OCI-LY1 (cell line): ENCODE measurements at regions not wholly inside any gene's neighbourhood (a gene's known extent, or its start where the extent isn't known, plus 50 kb on each side); places are given as distances from the start of the nearest gene placed in this dataset.

ENCODE experiments used
- EZH2 ChIP-seq: fragments of 200-600 bp; sonication (generic), shearing (Covaris generic); IDR thresholded peaks from 2 replicates; pipeline ENCODE4 v1.8.0; 2017; ENCODE audit warnings: borderline replicate concordance, mixed run types, mild to moderate bottlenecking, antibody characterized with exemption, low read length, moderate library complexity, mixed read lengths
- TF ChIP-seq, protein P1 (sequence below): fragments of 200-600 bp; sonication (generic), shearing (Covaris generic); IDR thresholded peaks from 2 replicates; pipeline ENCODE4 v1.5.1; 2017; ENCODE audit warnings: mild to moderate bottlenecking, antibody characterized with exemption, low read length, moderate library complexity, mixed read lengths

DNA sequence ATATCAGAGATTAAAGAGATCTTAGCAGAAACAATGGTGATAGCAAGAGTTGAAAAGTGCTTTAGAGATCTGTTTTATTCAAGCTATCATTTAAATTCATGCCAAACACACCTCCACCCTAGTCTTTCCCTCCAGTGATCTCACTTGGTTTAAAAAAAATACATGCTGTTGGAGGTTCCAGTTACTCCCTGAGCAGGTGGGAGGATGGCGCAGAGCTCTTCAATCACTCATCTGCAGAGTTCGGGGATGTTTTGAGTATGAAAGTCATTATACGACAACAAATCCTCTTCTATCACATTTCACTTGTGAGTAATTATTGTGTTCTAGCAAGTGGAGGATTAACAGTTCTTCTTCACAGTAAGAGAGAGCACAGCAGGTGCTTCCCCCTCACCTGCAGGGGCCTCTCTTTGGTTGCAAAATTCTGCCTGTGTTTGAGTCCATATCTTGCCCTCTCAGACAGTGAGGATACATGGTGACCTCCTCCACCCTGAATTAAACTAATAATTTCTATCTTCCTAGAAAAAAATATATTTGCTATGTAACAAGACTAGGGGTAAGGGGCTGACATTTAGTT, 376.7 kb downstream of the LIG4 start:
- TF ChIP-seq, protein P1, sequence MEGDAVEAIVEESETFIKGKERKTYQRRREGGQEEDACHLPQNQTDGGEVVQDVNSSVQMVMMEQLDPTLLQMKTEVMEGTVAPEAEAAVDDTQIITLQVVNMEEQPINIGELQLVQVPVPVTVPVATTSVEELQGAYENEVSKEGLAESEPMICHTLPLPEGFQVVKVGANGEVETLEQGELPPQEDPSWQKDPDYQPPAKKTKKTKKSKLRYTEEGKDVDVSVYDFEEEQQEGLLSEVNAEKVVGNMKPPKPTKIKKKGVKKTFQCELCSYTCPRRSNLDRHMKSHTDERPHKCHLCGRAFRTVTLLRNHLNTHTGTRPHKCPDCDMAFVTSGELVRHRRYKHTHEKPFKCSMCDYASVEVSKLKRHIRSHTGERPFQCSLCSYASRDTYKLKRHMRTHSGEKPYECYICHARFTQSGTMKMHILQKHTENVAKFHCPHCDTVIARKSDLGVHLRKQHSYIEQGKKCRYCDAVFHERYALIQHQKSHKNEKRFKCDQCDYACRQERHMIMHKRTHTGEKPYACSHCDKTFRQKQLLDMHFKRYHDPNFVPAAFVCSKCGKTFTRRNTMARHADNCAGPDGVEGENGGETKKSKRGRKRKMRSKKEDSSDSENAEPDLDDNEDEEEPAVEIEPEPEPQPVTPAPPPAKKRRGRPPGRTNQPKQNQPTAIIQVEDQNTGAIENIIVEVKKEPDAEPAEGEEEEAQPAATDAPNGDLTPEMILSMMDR = no peak
- TF ChIP-seq EZH2 = no peak
